OCI-LY3 (cell line): ENCODE measurements at regions not wholly inside any gene's neighbourhood (a gene's known extent, or its start where the extent isn't known, plus 50 kb on each side); places are given as distances from the start of the nearest gene placed in this dataset.
A peak's percentile ranks its signal among the peaks of the same experiment; 100 is the strongest.

Experiments
- CTCF ChIP-seq: fragments of 200-600, 300-600 bp; sonication (generic); IDR thresholded peaks from 2 replicates; pipeline ENCODE4 v1.5.1; 2014; ENCODE audit warnings: antibody characterized with exemption, low read length, low read depth
- EZH2phosphoT487 ChIP-seq: fragments of 200-600 bp; shearing (Covaris generic); IDR thresholded peaks from 2 replicates; pipeline ENCODE4 v1.6.1; 2018; ENCODE audit warnings: antibody characterized with exemption, mixed run types, low read depth

- peak; percentile 15; the same call in 1 of the 2 replicates for TF ChIP-seq CTCF
- no peak for TF ChIP-seq EZH2phosphoT487
These were observed 576.2 kb upstream of the CT83 start for GRCh38 chrX:117038918-117039440.
